GM12873 (cell line): ENCODE measurements at regions not wholly inside any gene's neighbourhood (a gene's known extent, or its start where the extent isn't known, plus 50 kb on each side); places are given as distances from the start of the nearest gene placed in this dataset.

Source experiments
- CTCF ChIP-seq: IDR thresholded peaks from 2 replicates; pipeline ENCODE4 v1.5.1; 2012; ENCODE audit warnings: low read depth, mild to moderate bottlenecking, moderate library complexity, low read length, control low read depth; ENCODE audit not compliant: insufficient read depth; ENCODE audit errors: missing control alignments

- no peak for TF ChIP-seq CTCF
Measured at GRCh38 chrX:6363188-6363587, 134.5 kb upstream of the NLGN4X start.

DNA sequence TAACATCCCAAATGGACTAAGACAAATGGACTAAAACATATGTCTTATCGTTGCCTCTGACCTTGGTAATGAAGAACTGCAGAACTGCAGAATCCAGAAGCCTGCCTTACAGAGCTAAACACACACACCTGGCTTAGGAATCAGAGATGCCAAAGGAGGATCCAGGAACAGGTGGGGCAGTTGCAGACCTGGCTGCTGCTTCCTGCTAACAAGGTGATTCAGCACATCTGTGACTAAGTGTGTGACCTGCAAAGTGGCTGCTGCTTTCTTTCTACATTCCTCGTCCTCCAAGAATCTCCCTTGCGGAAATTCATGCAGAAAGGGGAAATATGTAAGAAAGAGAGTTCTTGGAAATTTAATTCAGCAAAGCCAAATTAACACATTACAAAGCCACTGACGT, 96.8 kb upstream of the NLGN4X start:
- no peak for TF ChIP-seq CTCF

- TF ChIP-seq CTCF: no peak
Measured at GRCh38 chrX:6313356-6313755, 84.7 kb upstream of the NLGN4X start.

DNA sequence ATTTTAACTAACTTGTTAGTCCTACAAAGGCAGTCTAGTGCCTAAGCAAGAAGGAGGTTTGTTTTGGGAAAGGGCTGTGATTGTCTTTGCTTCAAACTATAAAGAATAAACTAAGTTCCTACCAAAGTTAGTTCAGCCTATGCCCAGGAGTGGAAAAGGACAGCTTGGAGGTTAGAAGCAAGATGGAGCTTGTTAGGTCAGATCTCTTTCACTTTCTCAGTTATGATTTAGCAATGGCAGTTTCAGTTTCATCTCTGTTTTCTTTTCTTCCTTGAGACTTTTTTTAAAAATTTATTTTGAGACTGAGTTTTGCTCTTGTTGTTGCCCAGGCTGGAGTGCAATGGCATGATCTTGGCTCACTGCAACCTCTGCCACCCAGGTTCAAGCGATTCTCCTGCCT, 82.9 kb upstream of the NLGN4X start:
- TF ChIP-seq CTCF: no peak

DNA sequence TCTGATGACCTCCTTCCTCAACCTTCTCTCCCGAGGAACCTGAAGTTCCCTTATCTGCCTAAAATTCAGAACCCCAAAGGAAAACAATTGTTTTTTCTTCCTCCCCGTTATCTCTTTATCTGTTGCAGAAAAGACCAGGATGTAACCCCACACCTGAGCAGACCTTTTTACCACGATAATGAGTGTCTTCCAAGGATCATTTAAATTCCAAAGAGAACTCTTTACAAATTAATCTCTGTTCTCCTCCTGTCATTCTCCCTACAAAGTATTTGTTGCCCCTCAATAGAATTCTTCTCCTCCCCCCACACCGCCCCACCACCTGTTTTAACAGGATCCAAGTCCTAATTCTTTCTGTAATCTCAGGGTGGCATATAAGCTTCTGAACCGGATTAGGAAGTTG, 78.5 kb upstream of the NLGN4X start:
- TF ChIP-seq CTCF: no peak

DNA sequence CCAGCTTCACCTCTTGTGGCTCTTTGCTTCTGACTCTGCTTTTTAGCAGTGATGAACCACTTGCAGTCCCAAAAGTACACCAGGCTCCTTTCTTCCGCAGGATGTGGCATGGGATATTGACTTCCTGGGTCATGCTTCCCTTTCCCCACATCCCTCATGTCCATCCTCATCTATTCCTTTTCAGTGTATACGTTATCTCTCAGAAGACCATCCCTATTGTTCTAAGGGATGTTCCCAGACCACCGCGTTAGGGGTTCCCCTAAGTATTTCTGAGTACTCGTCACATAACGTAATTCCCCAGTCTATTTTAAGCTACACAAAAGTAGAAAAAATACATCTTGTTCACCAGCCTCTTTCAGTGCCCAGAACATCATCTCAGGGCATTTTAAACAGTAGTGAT, 71.1 kb upstream of the NLGN4X start:
- TF ChIP-seq CTCF: no peak

GRCh38 chrX:6293716-6294115, 65.0 kb upstream of the NLGN4X start:
- no peak for TF ChIP-seq CTCF

- TF ChIP-seq CTCF: no peak
Measured at GRCh38 chrX:6292599-6292998, 63.9 kb upstream of the NLGN4X start.
